ENCODE measurements at regions not wholly inside any gene's neighbourhood (a gene's known extent, or its start where the extent isn't known, plus 50 kb on each side); places are given as distances from the start of the nearest gene placed in this dataset.
"Not testable (repeated sequence)": the region's sequence is repeated elsewhere in the genome, so short reads cannot be mapped to it uniquely, and the experiment has no call there.

DNA sequence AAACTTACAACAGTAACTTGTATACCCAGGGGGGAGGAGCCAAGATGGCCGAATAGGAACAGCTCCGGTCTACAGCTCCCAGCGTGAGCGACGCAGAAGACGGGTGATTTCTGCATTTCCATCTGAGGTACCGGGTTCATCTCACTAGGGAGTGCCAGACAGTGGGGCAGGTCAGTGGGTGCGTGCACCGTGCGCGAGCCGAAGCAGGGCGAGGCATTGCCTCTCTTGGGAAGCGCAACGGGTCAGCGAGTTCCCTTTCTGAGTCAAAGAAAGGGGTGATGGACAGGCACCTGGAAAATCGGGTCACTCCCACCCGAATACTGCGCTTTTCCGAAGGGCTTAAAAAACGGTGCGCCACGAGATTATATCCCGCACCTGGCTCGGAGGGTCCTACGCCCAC lies 278.8 kb downstream of the FAM47B start:
- DNase-seq: not testable (repeated sequence)

DNA sequence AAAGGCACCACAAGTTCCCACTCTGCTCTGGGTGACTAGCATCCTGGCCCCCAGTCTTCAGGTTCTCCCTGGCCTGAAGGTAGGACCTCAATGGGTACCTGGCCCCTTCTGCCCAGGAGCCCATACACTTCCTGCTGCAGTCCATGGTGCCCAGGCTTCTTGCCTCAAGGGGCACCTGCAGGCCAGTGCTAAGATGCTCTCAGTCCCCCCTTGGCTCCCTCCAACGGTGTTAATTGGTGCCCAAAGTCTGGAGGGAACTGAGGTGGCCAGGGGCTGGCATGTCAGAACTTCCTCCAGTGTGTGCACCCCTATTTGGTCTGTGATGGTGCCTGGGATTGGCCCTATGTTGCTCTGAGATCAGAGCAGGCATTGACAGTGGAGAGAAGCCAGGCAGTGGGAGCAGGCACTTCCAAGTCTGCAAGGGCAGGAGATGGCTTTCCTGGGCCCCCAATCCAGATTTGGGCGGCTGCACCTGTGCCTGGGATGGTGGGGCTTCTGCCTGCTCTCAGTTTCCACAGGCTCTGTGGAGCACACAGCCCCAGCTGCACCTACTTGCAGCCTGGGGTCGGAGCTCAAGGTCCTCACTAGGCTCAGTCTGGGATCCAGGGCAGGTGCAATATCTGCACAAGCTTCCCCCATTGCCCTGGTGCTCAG lies 301.6 kb downstream of the FAM47B start:
- DNase-seq: no peak

DNA sequence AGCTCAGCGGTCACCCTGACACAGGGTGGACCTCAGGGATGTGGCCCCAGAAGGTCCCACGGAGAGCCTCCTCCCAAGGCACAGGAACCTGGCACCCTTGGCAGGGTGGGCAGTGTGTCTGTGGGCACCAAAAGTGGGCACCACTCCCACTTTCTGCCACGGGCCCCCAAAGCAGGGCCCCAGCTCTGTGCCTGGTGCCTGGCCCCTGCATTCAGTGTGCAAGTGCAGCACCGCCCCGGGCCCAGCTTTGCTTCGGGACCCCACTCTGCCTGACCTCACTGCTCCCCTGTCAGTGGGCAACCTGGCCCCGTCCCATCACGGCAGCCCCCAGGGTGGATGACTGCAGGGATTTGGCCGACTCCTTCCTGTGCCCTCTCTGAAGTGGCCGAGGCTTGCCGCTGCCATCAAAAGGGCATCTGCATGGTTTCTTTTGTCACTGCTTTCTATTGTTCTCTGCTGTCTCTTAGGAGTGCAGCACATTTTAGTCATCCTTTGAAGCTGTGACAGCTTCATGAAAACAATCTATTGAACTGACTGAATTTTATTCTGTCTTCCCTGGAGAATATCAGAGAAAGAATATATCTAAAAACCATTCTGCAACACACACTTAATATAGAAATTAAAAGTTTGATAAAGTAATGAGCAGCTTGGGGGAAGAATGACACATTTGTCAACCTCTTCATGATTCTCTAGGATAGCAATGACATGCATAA lies 302.4 kb downstream of the FAM47B start:
- DNase-seq: no peak

DNA sequence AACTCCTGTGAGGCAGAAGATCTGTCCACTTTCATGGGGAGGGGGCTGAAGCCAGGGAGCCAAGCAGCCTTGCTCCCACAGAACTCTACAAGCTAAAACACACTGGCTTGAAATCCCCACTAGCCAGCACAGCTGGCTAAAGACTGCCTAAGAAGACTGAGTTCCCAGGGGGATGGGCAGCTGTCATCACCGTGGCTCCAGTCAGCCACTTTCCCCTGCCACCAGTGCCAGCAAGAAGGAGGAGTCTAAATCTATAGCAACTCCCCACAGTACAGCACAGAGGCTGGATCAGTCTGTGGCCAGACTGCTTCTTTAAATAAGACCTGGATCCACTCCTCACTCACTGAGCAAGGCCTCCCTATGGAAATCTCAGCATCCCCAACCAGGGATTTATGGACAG lies 308.6 kb downstream of the FAM47B start:
- no peak for DNase-seq

DNA sequence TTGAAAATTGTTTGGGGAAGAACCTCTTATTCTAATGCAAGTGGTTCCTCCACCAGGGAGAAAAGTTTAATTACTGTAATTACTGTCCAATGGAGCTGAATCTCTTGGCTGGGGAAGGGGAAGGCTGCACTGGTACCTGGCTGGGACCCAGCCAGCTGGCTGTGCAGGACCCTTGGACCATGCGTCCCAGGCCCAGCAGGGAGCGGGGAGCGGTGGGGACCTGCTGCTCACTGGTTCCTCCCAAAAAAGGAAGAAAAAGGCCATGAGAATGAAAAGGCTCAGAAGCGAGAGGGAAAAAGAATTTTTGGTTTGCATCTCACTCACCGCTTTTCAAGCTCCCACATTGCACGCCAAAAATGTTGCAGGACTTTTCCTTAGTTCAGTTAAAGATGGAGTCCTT lies 333.5 kb downstream of the FAM47B start:
- no peak for DNase-seq

DNA sequence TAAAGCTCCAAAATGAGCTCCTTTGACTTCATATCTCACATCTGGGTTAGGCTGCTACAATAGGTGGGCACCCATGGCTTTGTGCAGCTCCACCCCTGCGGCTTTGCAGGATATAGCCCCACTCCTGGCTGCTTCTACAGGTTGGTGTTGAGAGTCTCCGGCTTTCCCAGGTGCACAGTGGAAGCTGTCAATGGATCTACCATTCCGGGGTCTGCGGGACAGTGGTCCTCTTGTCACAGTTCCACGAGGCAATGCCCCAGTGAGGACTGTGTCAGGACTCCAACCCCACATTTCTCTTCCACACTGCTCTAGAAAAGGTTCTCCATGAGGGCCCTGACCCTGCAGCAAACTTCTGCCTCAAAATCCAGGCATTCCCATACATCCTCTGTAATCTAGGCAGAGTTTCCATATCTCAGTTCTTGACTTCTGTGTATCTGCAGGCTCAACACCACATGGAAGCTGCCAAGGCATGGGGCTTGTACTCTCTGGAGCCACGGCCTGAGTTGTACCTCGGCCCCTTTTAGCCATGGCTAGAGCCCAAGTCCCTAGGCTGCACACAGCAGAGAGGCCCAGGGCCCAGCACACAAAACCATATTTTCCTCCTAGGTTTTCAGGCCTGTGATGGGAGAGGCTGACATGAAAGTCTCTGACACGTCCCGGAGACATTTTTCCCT lies 342.8 kb downstream of the FAM47B start:
- DNase-seq: no peak

DNA sequence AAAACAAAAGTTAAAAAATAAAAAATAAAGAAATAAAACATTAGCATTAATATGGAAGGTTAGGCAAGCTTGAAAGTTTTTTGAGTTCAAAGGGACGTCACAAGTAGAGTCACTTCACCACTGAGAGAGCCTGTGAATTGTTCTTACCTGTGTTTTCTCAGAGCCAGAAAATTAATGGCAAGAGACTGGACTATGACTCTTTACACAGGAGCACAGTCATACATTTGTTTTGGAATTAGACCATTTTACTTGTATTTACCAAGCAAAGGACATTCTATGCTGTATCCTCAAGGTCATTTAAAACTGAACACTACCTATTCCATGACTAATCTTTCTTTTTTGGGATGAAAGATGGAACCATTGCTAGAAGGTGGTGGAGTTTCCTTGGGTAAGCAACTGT lies 346.1 kb downstream of the FAM47B start:
- DNase-seq: no peak

DNA sequence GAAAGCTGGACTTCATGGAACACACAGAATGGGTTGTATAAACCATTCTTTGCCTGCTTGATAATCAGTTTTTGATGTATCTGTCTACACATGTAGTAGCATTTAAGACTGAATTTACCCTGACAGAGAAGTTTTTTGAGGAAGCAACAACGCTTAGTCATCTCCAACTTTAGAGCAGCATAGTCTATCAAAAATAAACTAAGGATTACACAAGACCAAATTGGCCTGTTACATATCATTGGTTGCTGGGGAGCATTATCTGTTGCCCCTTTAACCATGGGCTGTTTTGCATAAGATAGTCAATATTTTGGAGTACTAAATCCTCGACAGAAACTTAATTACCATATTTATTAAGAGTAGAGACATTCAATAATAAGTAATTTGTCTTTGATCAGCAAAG lies 347.4 kb downstream of the FAM47B start:
- no peak for DNase-seq

DNA sequence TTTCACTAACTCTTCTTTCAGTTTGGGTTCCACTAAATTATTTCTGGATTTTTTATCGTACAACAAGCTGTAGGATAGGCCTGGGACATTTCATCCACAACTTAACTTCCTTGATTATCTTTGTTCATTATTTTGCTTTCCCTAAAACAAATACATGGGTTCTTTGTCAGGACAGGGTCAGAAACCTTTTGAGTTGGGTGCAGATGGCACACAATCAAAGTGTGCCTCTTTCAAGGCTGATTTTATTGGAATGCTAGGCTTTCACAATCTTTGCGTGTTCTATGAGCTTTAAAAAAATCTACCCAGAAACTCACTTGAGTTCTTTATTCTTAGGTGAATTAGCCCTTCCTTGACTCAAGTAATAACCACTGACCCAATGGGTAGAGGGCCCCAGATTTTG lies 348.4 kb downstream of the FAM47B start:
- DNase-seq: no peak

DNA sequence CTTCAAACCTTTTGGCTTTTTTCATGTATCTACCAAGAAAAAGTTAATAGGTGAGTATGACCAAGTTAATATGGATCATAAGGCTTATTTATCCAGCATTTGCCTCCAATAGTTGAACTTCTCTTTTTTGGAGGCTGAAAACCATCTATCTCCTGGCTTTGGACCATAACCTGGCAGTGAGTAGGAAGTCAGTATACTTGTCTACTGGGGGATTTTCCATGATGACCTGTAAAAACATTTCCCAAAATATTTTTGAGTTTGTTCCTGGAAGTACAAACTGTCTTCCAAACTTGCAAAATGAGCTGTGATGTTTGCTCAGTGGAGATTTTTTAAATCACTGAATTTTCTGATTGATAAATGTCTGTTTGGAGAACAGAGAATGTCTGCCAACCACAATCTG lies 349.9 kb downstream of the FAM47B start:
- DNase-seq: no peak

DNA sequence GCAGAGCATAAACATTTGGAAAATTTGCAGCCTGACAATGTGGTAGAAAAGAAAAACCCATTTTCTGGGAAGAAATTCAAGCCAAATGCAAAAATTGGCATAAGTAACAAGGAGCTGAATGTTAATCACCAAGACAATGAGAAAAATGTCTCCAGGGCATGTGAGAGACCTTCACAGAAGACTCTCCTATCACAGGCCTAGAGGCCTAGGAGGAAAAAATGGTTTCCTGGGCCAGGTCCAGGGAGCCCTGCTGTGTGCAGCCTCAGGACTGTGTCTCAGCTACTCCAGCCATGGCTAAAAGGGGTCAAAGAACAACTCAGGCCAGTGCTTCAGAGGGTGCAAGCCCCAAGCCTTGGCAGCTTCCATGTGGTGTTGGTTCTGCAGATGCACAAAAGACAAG lies 362.4 kb downstream of the FAM47B start:
- DNase-seq: not testable (repeated sequence)

DNA sequence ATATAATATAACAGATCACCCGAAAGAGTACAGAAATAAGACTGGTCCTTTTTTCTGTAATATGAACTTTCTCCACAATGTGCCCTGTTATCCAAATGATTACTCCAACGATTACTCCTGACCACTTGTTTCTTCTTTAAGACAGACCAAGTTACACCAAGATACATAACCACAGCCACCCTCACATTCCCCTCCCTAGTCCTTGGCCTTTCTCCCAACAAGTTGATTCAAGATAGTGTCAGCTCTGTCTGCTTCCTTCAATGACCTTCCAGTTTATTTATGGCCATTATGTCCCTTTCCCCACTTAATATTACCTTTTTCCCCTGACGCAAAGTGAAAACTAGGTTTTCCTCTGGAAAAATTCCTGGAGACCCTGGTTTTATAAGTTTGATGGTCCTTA lies 397.2 kb downstream of the FAM47B start:
- DNase-seq: no peak

DNA sequence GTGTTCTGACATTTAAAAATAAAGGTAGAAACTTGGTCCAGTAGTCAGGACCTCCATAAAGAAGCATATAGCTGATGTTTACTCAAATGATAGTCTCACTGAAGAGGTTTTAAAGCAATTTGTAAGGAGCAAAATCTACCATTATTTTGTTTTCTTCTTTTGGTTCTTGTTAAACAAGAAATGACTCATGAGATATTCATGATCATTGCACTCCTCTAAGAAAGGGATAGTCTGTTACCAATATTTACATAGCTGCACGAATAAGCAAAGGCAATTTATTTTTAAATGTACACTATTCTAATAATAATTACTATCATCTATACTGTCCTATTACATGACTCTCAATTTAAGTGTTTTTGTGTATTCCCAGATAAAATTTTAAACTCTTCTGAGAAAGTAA lies 397.9 kb downstream of the FAM47B start:
- no peak for DNase-seq

DNA sequence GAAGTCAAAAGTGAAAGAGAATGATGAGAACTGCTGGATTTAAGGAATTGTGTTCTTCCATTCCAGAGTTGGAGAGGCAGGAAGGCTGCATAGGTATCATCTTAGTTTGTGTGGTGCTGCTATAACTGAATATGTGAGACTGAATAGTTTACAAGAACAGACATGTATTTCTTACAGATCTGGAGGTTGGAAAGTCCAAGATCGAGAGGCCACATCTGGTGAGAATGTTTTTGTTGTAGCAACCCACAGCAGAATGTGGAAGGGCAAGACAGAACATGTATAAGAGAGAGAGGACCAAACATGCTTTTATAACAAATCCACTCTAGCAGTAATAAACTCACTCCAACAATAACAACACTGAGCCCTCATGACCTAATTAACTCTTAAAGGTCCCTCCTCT lies 408.6 kb downstream of the FAM47B start:
- peak; percentile 10 for DNase-seq

DNA sequence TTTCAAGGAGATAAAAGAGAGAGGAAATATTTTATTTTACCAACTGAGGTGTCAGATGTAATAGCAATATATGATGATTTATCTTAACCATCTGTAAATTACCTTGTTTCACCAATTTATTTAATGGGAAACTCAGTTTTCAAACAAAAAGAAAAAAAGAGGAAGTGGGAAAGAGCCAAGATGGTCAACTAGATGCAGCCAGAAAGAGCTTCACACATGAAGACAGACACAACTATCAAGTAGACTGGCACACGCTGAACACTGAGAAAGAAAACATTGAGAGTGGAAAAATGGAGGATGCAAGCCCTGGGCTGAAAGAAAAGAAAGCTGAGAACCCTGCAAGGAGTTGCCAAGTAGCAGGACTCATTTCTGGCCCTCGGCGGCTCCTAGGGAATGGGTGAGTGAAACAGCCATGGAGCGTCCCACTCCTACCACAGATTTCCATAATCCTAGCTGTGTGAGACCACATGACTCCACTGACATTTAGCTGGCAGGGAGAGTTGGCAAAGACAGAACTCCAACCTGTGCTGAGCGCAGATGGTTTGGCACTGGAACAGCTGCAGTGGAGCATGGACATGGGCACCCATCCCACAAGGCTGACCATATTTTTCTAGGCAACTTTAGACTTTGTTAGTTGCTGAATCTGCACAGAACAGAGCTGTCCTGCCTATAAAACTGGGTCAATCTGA lies 409.3 kb downstream of the FAM47B start:
- DNase-seq: no peak

DNA sequence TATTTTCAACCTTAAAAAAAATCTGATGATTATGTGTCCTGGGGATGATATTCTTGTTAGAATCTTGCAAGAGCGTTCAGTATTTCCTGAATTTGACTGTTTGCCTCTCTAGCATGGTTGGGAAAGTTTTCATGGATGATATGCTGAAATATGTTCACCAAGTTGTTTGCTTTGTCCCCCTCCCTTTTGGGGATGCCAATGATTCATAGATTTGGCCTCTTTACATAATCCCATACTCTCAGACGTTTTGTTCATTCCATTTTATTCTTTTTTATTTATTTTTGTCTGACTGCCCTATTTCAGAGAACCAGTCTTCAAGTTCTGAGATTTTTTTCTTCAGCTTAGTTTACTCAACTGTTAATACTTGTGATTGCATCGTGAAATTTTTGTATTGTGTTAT lies 415.1 kb downstream of the FAM47B start:
- no peak for DNase-seq

DNA sequence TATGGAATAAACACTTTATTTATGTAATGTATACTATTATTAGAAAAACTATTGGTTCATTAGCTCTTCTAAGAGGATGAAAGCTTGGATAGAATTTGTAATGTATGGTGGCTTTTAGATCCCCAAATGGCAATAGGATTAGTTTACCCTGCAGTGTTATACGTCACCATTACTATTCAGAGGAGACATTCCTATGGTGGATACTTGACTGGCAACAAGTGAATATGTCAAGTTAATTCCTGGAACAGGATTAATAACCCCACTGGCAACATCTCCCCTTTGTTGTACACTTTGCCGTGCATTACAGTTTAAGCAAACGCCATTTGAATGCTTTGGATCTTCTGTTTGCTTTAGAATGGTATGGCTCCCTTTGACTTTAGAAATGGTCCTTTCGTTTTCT lies 420.3 kb downstream of the FAM47B start:
- DNase-seq: no peak

DNA sequence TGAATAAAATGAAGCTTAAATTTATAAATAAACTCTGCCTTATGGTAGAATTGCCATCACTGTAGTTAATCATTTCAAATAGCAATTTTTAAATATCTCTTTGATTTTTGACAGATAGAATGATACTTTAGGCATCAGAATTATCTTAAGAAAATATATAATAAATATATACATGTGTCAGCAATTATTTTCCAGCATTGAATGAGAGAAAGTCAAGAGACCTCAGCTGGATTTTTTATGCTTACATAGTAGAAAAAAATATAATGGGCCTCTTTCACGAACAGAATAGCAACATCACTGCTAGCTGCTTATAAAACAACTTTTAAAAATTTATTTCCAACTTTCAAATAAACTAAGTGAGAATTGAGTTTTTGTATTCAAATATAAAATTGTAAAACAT lies 424.0 kb upstream of the MAGEB16 start:
- DNase-seq: no peak

DNA sequence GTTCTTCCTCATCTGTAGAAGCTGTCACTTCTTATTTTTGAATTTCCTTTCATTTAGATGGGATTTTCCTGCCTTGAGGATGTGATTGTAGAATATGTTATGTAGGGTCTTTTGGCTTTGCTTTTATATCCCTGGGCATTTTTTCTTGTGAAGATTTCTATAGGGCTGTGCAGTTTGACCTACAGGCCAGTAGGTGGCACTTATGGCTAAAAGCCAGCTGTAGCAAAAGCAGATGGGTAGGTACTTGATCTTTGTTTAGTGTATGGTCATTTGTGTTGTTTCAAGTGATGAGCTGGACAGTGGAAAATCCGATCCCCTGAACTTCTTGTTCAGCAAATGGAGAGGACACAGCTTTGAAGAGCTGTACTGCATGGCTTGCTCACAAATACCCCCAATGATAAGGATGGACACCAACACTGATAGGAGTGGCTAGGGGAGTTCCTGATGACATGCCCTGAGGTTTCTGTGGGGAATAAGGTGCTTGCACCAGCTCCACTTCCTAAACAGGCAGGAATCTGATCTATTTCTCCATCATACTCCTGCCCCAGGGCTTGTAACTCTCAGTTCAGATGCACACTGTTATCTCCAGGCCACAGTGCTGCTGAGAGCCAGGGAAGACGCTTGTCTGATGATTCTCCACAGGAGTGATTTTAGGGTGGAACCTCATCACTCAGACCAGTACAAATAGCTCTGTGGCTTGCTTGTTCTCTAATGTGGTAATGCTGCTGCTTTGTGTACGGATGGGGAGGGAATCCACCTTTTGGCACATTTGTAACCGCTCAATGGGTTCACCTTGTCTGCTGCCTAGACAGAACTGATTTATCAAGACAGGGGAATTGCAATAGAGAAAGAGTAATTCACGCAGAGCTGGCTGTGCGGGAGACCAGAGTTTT lies 417.1 kb upstream of the MAGEB16 start:
- DNase-seq: peak; percentile 1

DNA sequence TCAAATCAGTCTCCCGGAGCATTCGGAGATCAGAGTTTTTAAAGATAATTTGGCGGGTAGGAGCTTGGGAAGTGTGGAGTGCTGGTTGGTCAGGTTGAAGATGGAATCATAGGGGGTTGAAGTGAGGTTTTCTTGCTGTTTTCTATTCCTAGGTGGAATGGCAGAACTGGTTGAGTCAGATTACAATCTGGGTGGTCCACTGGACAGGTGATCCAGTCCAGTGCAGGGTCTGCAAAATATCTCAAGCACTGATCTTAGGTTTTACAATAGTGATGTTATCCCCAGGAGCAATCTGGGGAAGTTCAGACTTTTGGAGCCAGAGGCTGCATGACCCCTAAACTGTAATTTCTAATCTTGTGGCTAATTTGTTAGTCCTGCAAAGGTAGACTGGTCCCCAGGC lies 416.4 kb upstream of the MAGEB16 start:
- not testable (repeated sequence) for DNase-seq

DNA sequence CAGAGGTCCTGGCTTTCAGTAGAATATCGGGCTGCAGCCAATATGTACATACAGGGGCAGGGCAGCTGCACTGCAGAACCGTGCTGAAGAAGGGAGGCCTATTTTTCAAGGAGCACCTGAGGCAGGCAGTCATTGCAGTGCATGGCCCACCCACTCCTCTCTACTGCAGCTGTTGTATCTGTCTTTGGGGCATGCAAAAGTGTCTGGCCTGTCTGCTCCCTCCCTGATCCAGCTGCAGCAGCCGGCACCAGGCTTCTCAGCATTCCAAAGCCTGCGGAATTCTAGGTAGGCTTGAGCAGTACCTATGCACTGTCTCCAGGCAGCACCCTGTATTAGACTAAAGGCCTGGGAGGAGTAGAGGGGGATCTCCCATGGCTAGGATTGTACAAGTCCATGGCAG lies 415.2 kb upstream of the MAGEB16 start:
- DNase-seq: no peak

DNA sequence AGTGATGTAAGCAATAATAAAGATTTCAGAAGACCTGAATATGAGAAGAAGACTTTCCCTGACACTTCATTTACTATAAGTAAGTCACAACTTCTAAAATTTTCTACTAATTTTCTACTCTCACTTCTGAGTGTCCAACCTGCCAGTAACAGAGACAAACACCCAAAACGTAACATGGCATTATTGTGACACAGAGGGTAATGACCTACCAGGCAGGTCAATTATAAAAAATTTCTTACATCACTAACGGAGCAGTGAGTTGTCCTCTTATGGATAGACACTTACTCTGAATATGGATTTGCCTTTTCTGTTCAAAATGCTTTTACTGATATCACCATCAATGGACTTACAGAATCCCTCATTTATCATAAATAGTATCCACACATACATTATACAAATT lies 405.9 kb upstream of the MAGEB16 start:
- no peak for DNase-seq

DNA sequence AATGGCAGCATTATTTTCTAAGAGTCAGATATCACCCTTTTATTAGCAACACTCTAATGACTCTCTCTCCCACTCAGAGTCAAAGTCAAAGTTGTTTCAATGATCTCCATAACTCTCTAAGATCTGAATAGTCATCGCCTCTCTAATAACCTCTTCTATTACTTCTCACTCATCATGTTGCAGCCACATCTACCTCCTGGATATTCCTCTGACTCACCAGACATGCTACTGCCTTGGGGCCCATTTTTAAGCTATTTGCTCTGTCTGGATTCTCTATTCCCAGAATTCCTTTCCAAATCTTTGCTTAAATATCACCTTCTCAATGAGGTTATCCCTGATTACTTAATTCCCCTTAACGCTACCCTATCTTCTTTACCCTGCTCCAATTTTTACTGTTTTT lies 391.8 kb upstream of the MAGEB16 start:
- DNase-seq: no peak
